ENCODE measurements at regions not wholly inside any gene's neighbourhood (a gene's known extent, or its start where the extent isn't known, plus 50 kb on each side); places are given as distances from the start of the nearest gene placed in this dataset.

DNA sequence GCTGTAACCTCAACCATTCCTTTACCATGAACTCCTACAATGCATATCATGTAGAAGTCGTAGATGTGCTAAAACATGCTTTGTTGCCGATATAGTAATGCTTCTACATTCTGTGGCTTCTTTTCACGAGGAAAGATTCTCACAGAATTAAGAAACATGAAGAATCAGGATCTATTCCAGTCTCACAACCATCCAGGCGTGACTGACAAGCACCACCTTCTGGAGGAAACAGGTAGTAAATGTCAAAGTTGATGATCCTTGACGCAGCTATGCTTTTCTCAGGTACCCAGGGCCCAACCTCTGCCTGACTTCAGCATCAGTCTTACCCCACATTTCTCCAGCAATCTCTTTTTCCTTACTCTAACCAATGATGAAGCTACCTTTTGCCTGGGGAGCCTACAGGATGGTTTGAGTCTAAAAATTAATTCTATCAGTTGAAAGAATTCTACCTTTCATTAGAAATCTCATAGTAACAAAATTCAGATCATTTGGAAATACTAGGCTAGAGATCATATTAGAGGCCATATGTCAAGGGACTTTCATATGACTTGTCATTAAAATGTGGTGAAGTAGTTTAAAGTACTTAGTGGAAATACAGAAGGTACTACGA lies 123.3 kb upstream of the RND3 start:
- Histone ChIP-seq H3K27ac (ENCODE audit: low read depth, low read length) (no peak overlapping the region), H3K4me1 (ENCODE audit: insufficient read depth, low read length) (0 out of 2 replicates have a peak, but pooled peaks cover 6% of the 10 kb centered on the region), H3K9me3 (ENCODE audit: insufficient read depth, low read depth, low read length) (no peaks in the 10 kb centered on the region), H3K4me3 (ENCODE audit: low read length) (no peak overlapping the region), H3K9ac (ENCODE audit: low read depth, low read length) (no peak overlapping the region), H3K36me3 (ENCODE audit: insufficient read depth, low read length) (no peaks in the 10 kb centered on the region), H3K27me3 (ENCODE audit: insufficient read depth, low read length) (no peaks in the 10 kb centered on the region)
- WGBS, result 44% methylated on average over 5 of the region's 6 CpGs

DNA sequence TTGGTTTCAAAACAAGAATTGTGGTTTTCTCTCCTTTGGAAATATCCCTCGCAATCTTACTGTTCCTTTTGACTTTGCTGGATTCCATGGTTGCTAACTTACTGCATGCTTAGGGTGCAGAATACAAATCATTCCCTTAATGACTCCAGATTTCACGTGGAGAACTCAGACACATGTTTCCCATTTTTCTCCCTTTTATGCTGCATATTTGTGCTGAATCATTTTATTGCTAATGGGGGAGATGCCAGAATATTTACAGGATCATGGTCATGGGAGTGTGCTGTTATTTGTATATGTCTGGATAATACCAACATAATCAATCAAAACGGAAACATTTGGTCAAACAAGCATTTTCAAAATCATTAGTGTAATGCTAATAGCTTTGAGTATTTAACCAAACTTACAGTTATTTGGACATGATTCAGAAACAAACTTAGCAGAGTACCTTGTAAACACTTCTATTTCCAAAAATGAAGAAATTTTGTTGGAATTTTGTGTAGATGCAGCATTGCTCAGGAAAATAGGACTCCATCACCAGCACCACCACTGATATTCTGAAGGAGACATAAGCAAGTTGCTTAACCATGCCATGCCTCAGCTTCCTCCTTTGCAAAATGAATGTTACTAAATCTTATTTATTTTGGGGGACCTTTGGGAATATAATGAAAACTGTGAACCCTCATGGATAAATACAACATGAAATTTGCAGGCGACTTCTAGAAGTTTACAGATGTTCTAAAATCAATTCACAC lies 122.5 kb upstream of the RND3 start:
- Histone ChIP-seq H3K4me3 (ENCODE audit: low read length) (no peak overlapping the region), H3K4me1 (ENCODE audit: insufficient read depth, low read length) (0 out of 2 replicates have a peak, but pooled peaks cover 6% of the 10 kb centered on the region)
- 77% methylated on average over 3 of the region's 4 CpGs for WGBS

DNA sequence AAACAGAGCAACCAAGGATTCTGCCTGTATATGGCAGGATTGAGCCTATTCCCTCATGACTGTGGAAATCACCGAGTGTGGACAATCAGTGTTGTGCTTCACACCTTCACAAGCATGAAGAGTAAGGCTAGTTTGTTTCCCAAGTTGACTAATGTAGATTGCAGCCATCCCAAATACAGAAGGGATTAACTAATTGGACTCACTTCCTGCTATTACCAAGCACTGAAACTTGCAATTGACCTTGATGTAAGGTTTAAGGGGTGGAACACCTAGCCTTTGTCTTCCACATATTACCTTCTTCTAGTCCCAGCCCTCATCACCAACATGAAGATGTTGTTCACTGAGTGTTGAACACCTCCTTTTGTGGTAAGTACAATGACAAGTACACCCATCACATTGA lies 120.9 kb upstream of the RND3 start:
- Histone ChIP-seq H3K9ac (ENCODE audit: low read depth, low read length) (no peak overlapping the region), H3K4me1 (ENCODE audit: insufficient read depth, low read length) (0 out of 2 replicates have a peak, but pooled peaks cover 3% of the 10 kb centered on the region), H3K36me3 (ENCODE audit: insufficient read depth, low read length) (no peaks in the 10 kb centered on the region), H3K27ac (ENCODE audit: low read depth, low read length) (no peak overlapping the region), H3K4me3 (ENCODE audit: low read length) (no peak overlapping the region), H3K27me3 (ENCODE audit: insufficient read depth, low read length) (no peaks in the 10 kb centered on the region), H3K9me3 (ENCODE audit: insufficient read depth, low read depth, low read length) (no peaks in the 10 kb centered on the region)
- WGBS, result 85% methylated on average over 1 of the region's 1 CpG

More for the DNA sequence above, 122.5 kb upstream of the RND3 start:
- H3K27me3 ChIP-seq (ENCODE audit: insufficient read depth, low read length), result no peaks in the 10 kb centered on the region
- H3K9me3 ChIP-seq (ENCODE audit: insufficient read depth, low read depth, low read length), result no peaks in the 10 kb centered on the region
- H3K36me3 ChIP-seq (ENCODE audit: insufficient read depth, low read length), result no peaks in the 10 kb centered on the region
- H3K9ac ChIP-seq (ENCODE audit: low read depth, low read length), result no peak overlapping the region
- no peak overlapping the region for H3K27ac ChIP-seq (ENCODE audit: low read depth, low read length)

DNA sequence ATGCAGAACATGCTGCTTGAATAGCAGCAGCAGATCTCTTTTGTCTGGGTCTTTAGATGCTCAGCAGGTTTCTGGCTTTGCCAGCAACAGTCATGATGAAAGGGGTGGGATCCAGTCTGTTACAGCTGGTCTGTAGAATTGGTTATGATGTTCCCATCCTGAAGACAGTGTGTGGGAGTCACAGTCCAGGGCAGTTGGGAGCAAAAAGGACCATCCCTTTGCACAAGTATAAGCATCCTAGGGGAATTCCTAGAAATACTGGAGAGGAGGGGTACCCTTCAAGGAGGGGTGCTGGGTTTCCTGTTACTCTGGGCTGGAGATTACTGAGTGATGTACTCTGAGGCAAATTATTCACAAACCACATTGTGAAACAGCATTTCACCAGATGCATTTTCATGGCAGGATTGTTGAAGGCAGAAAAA lies 119.9 kb upstream of the RND3 start:
- H3K4me3 ChIP-seq (ENCODE audit: low read length), result no peak overlapping the region
- H3K9me3 ChIP-seq (ENCODE audit: insufficient read depth, low read depth, low read length), result no peaks in the 10 kb centered on the region
- H3K27ac ChIP-seq (ENCODE audit: low read depth, low read length), result no peak overlapping the region

DNA sequence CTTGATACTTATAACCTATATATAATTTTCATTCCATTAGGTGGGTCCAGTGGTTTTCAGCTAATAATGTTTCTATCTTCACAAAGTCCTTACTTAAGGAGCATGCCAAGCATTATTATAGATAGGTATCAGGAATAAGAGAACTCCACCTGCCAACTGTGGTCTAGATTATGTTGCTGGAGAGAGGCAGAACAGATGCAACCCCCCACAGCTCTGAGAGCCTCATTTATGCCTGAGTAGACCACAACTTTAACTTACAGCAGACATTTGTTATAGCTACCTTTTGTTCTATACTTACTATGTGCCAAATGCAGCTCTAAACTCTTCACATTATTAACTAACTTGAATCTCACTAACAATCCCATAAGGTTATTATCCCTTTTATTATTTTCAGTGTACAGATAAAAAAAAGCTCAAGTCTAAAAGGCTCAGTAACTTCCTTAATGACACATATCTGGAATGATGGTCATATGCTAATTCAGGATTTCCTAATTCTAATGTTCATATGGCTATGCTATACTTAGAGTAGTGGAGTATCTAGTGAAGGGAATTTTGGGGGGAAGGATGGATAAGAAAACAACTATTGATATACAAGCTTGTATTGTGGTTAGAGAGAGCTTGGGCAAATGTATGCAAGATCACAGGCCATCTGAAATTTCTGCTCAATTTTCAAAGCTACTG lies 119.1 kb upstream of the RND3 start:
- Histone ChIP-seq H3K27ac (ENCODE audit: low read depth, low read length) (no peak overlapping the region), H3K4me3 (ENCODE audit: low read length) (no peak overlapping the region), H3K9ac (ENCODE audit: low read depth, low read length) (no peak overlapping the region), H3K36me3 (ENCODE audit: insufficient read depth, low read length) (no peaks in the 10 kb centered on the region), H3K4me1 (ENCODE audit: insufficient read depth, low read length) (0 out of 2 replicates have a peak, but pooled peaks cover 3% of the 10 kb centered on the region), H3K27me3 (ENCODE audit: insufficient read depth, low read length) (no peaks in the 10 kb centered on the region), H3K9me3 (ENCODE audit: insufficient read depth, low read depth, low read length) (no peaks in the 10 kb centered on the region)

More for the DNA sequence above, 119.9 kb upstream of the RND3 start:
- Histone ChIP-seq H3K9ac (ENCODE audit: low read depth, low read length) (no peak overlapping the region), H3K4me1 (ENCODE audit: insufficient read depth, low read length) (0 out of 2 replicates have a peak, but pooled peaks cover 3% of the 10 kb centered on the region), H3K27me3 (ENCODE audit: insufficient read depth, low read length) (no peaks in the 10 kb centered on the region), H3K36me3 (ENCODE audit: insufficient read depth, low read length) (no peaks in the 10 kb centered on the region)

DNA sequence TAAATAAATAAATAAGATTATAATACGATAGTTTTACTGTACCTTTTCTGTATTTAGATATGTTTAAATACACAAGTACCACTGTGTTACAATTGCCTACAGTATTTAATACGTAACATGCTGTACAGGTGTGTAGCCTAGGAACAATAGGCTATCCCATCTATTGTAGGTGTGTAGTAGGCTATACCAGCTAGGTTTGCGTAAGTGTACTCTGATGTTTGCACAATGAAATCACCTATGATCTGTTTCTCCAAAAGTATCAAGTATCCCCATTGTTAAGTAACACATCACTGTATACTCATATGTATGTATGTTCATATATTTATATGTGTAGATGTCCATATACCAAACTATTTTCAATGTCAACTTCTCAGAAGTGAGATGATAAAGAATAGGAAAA lies 118.2 kb upstream of the RND3 start:
- Histone ChIP-seq H3K9ac (ENCODE audit: low read depth, low read length) (no peak overlapping the region), H3K27me3 (ENCODE audit: insufficient read depth, low read length) (no peaks in the 10 kb centered on the region), H3K36me3 (ENCODE audit: insufficient read depth, low read length) (no peaks in the 10 kb centered on the region), H3K4me1 (ENCODE audit: insufficient read depth, low read length) (0 out of 2 replicates have a peak, but pooled peaks cover 3% of the 10 kb centered on the region), H3K9me3 (ENCODE audit: insufficient read depth, low read depth, low read length) (no peaks in the 10 kb centered on the region), H3K27ac (ENCODE audit: low read depth, low read length) (no peak overlapping the region), H3K4me3 (ENCODE audit: low read length) (no peak overlapping the region)
- 100% methylated on average over 2 of the region's 3 CpGs for WGBS

DNA sequence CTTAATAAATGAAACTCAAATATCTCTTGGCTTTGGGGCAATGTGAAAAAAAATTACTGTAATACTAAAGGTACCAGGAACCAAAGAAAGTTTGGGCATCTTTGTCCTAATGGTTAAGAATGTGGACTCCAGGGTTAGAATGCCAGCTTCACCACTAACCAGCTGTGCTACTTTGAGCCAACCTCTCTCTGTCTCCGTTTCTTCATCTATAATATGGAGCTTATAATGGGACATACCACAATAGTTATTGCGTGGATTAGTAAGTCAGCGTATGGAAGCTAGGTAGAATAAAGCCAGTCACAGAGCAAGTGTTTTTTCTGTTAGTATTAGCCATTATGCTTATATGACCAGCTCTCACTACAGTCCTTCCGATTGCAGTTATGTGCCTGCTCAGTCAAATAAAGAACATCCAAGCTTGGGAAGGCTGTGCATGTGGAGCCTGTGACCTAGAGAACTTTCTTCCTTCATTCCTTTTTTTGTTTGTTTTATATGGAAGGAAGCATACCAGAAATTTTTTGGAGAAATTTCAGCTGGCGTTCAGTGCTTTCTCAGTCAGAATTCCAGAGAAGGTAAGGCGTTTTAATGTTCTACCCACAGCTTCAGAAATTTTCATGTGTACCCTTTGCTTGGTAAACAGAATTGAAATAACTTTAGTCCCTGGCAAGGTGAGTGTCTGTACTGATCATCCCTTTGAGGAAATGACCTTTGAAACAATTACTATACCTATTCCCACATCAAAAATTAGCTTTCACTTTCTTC lies 114.0 kb upstream of the RND3 start:
- no peak overlapping the region for H3K4me3 ChIP-seq (ENCODE audit: low read length)
- 87% methylated on average over 6 of the region's 6 CpGs for WGBS
- H3K36me3 ChIP-seq (ENCODE audit: insufficient read depth, low read length), result no peaks in the 10 kb centered on the region
- no peak overlapping the region for H3K9ac ChIP-seq (ENCODE audit: low read depth, low read length)
- no peaks in the 10 kb centered on the region for H3K4me1 ChIP-seq (ENCODE audit: insufficient read depth, low read length)
- no peak overlapping the region for H3K27ac ChIP-seq (ENCODE audit: low read depth, low read length)
- no peaks in the 10 kb centered on the region for H3K9me3 ChIP-seq (ENCODE audit: insufficient read depth, low read depth, low read length)
- H3K27me3 ChIP-seq (ENCODE audit: insufficient read depth, low read length), result no peaks in the 10 kb centered on the region

DNA sequence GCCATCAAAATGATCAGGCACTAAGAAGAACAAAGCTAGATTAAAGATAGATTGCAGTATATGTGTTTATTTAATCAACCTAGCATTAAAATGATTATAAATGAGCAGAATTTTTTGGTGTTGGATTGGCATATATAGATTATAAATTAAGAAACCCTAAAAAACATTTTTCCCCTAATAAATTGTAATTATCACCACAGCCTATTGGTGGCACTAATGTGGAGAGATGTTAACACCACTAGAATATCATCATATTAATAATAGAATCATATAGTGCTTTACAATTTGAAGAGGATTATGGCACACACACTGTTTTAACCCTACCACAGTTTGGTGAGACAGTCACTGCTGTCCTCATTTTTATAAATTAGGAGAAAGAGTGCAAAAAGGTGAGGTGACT lies 112.4 kb upstream of the RND3 start:
- Histone ChIP-seq H3K27ac (ENCODE audit: low read depth, low read length) (no peak overlapping the region), H3K4me3 (ENCODE audit: low read length) (no peak overlapping the region), H3K4me1 (ENCODE audit: insufficient read depth, low read length) (no peaks in the 10 kb centered on the region), H3K27me3 (ENCODE audit: insufficient read depth, low read length) (no peaks in the 10 kb centered on the region), H3K9me3 (ENCODE audit: insufficient read depth, low read depth, low read length) (no peaks in the 10 kb centered on the region), H3K36me3 (ENCODE audit: insufficient read depth, low read length) (no peaks in the 10 kb centered on the region), H3K9ac (ENCODE audit: low read depth, low read length) (no peak overlapping the region)

DNA sequence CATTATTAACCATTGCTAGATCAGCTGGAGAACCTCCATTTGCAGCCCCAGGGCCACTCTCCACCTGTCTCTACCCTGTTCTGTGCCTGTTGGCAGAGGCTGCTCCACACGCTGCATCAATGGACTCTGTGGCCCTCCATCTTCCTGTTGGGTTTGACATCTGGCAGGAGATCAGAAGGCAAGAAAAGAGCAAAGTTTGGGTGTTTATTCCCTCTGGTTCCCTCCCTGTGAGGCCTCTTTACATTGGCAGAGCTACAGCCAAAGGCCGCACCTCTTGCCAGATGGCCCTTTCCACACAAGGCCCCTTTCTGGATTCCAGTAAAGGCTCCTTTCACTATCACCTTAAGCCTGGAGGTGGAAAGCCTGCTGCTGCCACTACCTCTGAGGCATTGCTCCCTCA lies 110.9 kb upstream of the RND3 start:
- H3K9me3 ChIP-seq (ENCODE audit: insufficient read depth, low read depth, low read length), result no peaks in the 10 kb centered on the region
- H3K4me3 ChIP-seq (ENCODE audit: low read length), result no peak overlapping the region
- WGBS, result 65% methylated on average over 2 of the region's 2 CpGs

DNA sequence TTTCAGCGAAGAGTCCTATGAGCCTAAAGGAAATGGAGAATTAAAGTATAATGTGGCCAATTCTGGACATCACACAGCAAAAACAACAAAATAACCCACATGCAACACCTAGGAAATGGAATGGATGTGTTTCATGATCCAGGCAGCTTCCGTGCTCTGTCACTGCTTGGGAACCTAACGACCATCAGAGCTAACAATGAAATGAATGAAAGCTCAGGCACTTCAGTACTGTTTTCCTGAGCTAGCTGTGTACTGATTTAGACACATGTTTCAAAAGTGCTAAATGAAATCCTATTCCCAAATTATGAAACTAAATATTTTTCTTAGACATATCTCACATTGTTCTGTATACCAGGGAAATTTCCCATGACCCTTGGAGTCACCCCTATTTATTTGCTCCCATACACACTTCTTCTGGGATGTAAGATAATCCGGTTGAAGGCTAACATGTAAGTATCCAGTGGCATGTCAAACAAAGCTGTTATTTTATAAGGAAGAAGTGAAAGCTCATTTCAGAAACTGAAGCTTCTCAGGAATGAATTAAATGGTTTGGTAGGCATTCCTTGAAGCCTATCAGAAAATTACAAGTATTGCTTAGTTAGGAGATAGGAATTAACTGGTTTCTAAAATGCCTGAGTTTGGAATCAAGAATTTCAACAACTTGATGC lies 108.5 kb upstream of the RND3 start:
- no peak overlapping the region for H3K4me3 ChIP-seq (ENCODE audit: low read length)
- H3K36me3 ChIP-seq (ENCODE audit: insufficient read depth, low read length), result no peaks in the 10 kb centered on the region
- H3K9me3 ChIP-seq (ENCODE audit: insufficient read depth, low read depth, low read length), result no peaks in the 10 kb centered on the region
- no peak overlapping the region for H3K27ac ChIP-seq (ENCODE audit: low read depth, low read length)
- WGBS, result 88% methylated on average over 3 of the region's 4 CpGs
- no peak overlapping the region for H3K9ac ChIP-seq (ENCODE audit: low read depth, low read length)
- H3K27me3 ChIP-seq (ENCODE audit: insufficient read depth, low read length), result no peaks in the 10 kb centered on the region
- H3K4me1 ChIP-seq (ENCODE audit: insufficient read depth, low read length), result no peaks in the 10 kb centered on the region

More for the DNA sequence above, 110.9 kb upstream of the RND3 start:
- no peak overlapping the region for H3K27ac ChIP-seq (ENCODE audit: low read depth, low read length)
- H3K9ac ChIP-seq (ENCODE audit: low read depth, low read length), result no peak overlapping the region
- H3K4me1 ChIP-seq (ENCODE audit: insufficient read depth, low read length), result no peaks in the 10 kb centered on the region
- H3K27me3 ChIP-seq (ENCODE audit: insufficient read depth, low read length), result no peaks in the 10 kb centered on the region
- H3K36me3 ChIP-seq (ENCODE audit: insufficient read depth, low read length), result no peaks in the 10 kb centered on the region

All from HUES64 (cell line).